SK-N-SH treated with all-trans-retinoic acid at 6 μM for 48 hours (cell line): ENCODE measurements at regions not wholly inside any gene's neighbourhood (a gene's known extent, or its start where the extent isn't known, plus 50 kb on each side); places are given as distances from the start of the nearest gene placed in this dataset.

Source experiments
- ATAC-seq: fragments of 200-7000 bp; cut with Tn5 transposase; 3 replicates; pipeline ENCODE4 v1.9.1; 2020; ENCODE audit warnings: mild to moderate bottlenecking, moderate library complexity
- CREB5 ChIP-seq: fragments of 250-450 bp; sonication (Bioruptor Pico); IDR thresholded peaks from 2 replicates; pipeline ENCODE4 v1.5.1; 2020; ENCODE audit warnings: low read depth, mild to moderate bottlenecking, moderate library complexity
- CSDC2 ChIP-seq: fragments of 250-450 bp; sonication (Bioruptor Pico); IDR thresholded peaks from 2 replicates; pipeline ENCODE4 v1.5.0; 2020; ENCODE audit warnings: mild to moderate bottlenecking, moderate library complexity
- ESRRG ChIP-seq: fragments of 250-450 bp; sonication (Bioruptor Pico); IDR thresholded peaks from 2 replicates; pipeline ENCODE4 v1.6.1; 2021; ENCODE audit warnings: mild to moderate bottlenecking
- ISL1 ChIP-seq: fragments of 250-450 bp; sonication (Bioruptor Pico); IDR thresholded peaks from 2 replicates; pipeline ENCODE4 v2.1.2; 2022; ENCODE audit warnings: mild to moderate bottlenecking, moderate library complexity
- PATZ1 ChIP-seq: fragments of 250-450 bp; sonication (Bioruptor Pico); IDR thresholded peaks from 2 replicates; pipeline ENCODE4 v1.8.0; 2020; ENCODE audit warnings: mild to moderate bottlenecking, moderate library complexity, borderline replicate concordance
- RARB ChIP-seq: fragments of 250-450 bp; sonication (Bioruptor Pico); IDR thresholded peaks from 2 replicates; pipeline ENCODE4 v1.8.0; 2021; ENCODE audit warnings: mild to moderate bottlenecking, moderate library complexity
- SNAI2 ChIP-seq: fragments of 250-450 bp; sonication (Bioruptor Pico); IDR thresholded peaks from 2 replicates; pipeline ENCODE4 v1.5.0; 2020; ENCODE audit warnings: mild to moderate bottlenecking, moderate library complexity
- TCF4 ChIP-seq: fragments of 250-450 bp; sonication (Bioruptor Pico); IDR thresholded peaks from 2 replicates; pipeline ENCODE4 v1.8.0; 2021; ENCODE audit warnings: mild to moderate bottlenecking, moderate library complexity, borderline replicate concordance
- TOX ChIP-seq: fragments of 250-450 bp; sonication (Bioruptor Pico); IDR thresholded peaks from 2 replicates; pipeline ENCODE4 v1.8.0; 2021; ENCODE audit warnings: mild to moderate bottlenecking, moderate library complexity, borderline replicate concordance
- TSHZ2 ChIP-seq: fragments of 250-450 bp; sonication (Bioruptor Pico); IDR thresholded peaks from 2 replicates; pipeline ENCODE4 v1.5.0; 2020; ENCODE audit warnings: mild to moderate bottlenecking, moderate library complexity
- ZC3H10 ChIP-seq: fragments of 250-450 bp; sonication (Bioruptor Pico); IDR thresholded peaks from 2 replicates; pipeline ENCODE4 v1.5.1; 2021; ENCODE audit warnings: mild to moderate bottlenecking, moderate library complexity
- ZFP3 ChIP-seq: fragments of 250-450 bp; sonication (Bioruptor Pico); IDR thresholded peaks from 2 replicates; pipeline ENCODE4 v1.5.0; 2020; ENCODE audit warnings: mild to moderate bottlenecking, moderate library complexity
- ZFP30 ChIP-seq: fragments of 450-650 bp; formaldehyde crosslinking; IDR thresholded peaks from 2 replicates; pipeline ENCODE4 v1.5.0; 2022; ENCODE audit warnings: mild to moderate bottlenecking, moderate library complexity
- ZNF70 ChIP-seq: fragments of 450-650 bp; formaldehyde crosslinking; IDR thresholded peaks from 2 replicates; pipeline ENCODE4 v1.5.0; 2020; ENCODE audit warnings: mild to moderate bottlenecking, moderate library complexity
- ZNF8 ChIP-seq: fragments of 450-650 bp; formaldehyde crosslinking; IDR thresholded peaks from 2 replicates; pipeline ENCODE4 v1.5.0; 2020; ENCODE audit warnings: mild to moderate bottlenecking, moderate library complexity
- TF ChIP-seq, protein P1 (sequence below): fragments of 250-450 bp; sonication (Bioruptor Pico); IDR thresholded peaks from 2 replicates; pipeline ENCODE4 v1.8.0; 2021; ENCODE audit warnings: low read depth, mild to moderate bottlenecking, moderate library complexity, borderline replicate concordance
- TF ChIP-seq, protein P2 (sequence below): fragments of 250-450 bp; sonication (Bioruptor Pico); IDR thresholded peaks from 2 replicates; pipeline ENCODE4 v1.5.1; 2021; ENCODE audit warnings: mild to moderate bottlenecking, moderate library complexity

- TF ChIP-seq ZNF70 (CRISPR knock-in tag) (no peak), ZNF8 (CRISPR knock-in tag) (no peak), ZFP30 (CRISPR knock-in tag) (no peak)
- TF ChIP-seq, protein P1, sequence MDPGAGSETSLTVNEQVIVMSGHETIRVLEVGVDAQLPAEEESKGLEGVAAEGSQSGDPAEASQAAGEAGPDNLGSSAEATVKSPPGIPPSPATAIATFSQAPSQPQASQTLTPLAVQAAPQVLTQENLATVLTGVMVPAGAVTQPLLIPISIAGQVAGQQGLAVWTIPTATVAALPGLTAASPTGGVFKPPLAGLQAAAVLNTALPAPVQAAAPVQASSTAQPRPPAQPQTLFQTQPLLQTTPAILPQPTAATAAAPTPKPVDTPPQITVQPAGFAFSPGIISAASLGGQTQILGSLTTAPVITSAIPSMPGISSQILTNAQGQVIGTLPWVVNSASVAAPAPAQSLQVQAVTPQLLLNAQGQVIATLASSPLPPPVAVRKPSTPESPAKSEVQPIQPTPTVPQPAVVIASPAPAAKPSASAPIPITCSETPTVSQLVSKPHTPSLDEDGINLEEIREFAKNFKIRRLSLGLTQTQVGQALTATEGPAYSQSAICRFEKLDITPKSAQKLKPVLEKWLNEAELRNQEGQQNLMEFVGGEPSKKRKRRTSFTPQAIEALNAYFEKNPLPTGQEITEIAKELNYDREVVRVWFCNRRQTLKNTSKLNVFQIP (CRISPR knock-in tag), result no peak
- ATAC-seq, result no peak
Observed at GRCh38 chr4:52472444-52472843, 186.7 kb downstream of the USP46 start.

DNA sequence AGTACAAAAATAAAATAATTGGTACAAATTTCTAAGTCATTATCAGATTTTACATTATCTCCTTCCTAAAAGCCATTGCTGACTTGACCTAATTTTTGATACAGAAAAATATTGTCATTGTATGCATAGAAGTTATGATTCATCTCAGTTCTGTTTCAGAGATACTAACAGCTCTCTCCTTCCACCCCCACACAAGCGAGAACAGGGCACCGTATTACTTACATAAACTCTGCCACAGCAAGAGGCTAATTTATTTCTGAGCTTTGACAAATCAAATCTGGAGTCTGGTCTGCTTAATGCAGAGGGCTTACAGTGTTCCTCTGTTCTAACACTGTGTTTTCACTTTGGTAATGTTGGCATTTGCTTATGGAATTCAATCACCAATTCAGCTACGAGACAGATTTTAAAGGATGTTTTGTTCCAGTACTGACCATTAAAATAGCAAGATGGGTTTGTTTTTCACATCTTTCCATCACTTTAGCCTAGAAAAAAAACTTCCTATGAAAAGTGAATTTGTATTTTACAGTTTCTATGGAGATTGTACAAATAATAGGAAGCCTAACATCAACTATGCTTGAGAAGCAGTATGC lies 181.8 kb downstream of the USP46 start:
- no peak for ATAC-seq
- TF ChIP-seq SNAI2 (CRISPR knock-in tag) (no peak), TOX (CRISPR knock-in tag) (no peak), ZNF70 (CRISPR knock-in tag) (no peak), CSDC2 (CRISPR knock-in tag) (no peak), ESRRG (no peak), ZFP30 (CRISPR knock-in tag) (no peak), PATZ1 (no peak), RARB (CRISPR knock-in tag) (no peak), TCF4 (peak; percentile 20; the same call in 1 of the 2 replicates), ZFP3 (CRISPR knock-in tag) (no peak), ZNF8 (CRISPR knock-in tag) (no peak), CREB5 (CRISPR knock-in tag) (no peak), TSHZ2 (CRISPR knock-in tag) (0 out of 2 replicates have a peak, but pooled peaks have one; percentile 30), ZC3H10 (CRISPR knock-in tag) (no peak)
- TF ChIP-seq, protein P2, sequence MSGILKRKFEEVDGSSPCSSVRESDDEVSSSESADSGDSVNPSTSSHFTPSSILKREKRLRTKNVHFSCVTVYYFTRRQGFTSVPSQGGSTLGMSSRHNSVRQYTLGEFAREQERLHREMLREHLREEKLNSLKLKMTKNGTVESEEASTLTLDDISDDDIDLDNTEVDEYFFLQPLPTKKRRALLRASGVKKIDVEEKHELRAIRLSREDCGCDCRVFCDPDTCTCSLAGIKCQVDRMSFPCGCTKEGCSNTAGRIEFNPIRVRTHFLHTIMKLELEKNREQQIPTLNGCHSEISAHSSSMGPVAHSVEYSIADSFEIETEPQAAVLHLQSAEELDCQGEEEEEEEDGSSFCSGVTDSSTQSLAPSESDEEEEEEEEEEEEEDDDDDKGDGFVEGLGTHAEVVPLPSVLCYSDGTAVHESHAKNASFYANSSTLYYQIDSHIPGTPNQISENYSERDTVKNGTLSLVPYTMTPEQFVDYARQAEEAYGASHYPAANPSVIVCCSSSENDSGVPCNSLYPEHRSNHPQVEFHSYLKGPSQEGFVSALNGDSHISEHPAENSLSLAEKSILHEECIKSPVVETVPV (CRISPR knock-in tag), result no peak
- TF ChIP-seq, protein P1 (CRISPR knock-in tag), result no peak

GRCh38 chr4:52483186-52483890 lies 175.8 kb downstream of the USP46 start:
- TF ChIP-seq TCF4 (peak; percentile 48; the same call in 1 of the 2 replicates), ISL1 (no peak), ZNF8 (CRISPR knock-in tag) (no peak), PATZ1 (no peak), TSHZ2 (CRISPR knock-in tag) (no peak), TOX (CRISPR knock-in tag) (no peak)
- ATAC-seq, result no peak
